AG09309 (cell line): ENCODE measurements at regions not wholly inside any gene's neighbourhood (a gene's known extent, or its start where the extent isn't known, plus 50 kb on each side); places are given as distances from the start of the nearest gene placed in this dataset.

Experiments
- DNase-seq: peaks from one replicate; pipeline ENCODE4 v3.0.0-alpha.2; 2010; ENCODE audit warnings: low read depth
- H3K4me3 ChIP-seq: 2 replicates; pipeline ENCODE4 v1.5.1; 2011; ENCODE audit warnings: mild to moderate bottlenecking, low read depth, low read length, moderate library complexity; ENCODE audit not compliant: control insufficient read depth
- CTCF ChIP-seq: IDR thresholded peaks from 2 replicates; pipeline ENCODE4 v1.5.1; 2011; ENCODE audit warnings: mild to moderate bottlenecking, low read depth, low read length, inconsistent platforms; ENCODE audit not compliant: insufficient read depth, control insufficient read depth; ENCODE audit errors: missing control alignments

GRCh38 chr3:102810937-102811336 is 376.1 kb downstream of the ZPLD1 start:
- no peak for DNase-seq
- TF ChIP-seq CTCF: no peak
- H3K4me3 ChIP-seq: no peak overlapping the region

- TF ChIP-seq CTCF: no peak
- no peak overlapping the region for H3K4me3 ChIP-seq
- DNase-seq: no peak
Measured at GRCh38 chr3:102826636-102827035, 391.8 kb downstream of the ZPLD1 start.

- no peak for TF ChIP-seq CTCF
- no peak for DNase-seq
- no peak overlapping the region for H3K4me3 ChIP-seq
Measured at GRCh38 chr3:102827386-102827785, 392.6 kb downstream of the ZPLD1 start.

GRCh38 chr3:102830415-102830814 is 395.6 kb downstream of the ZPLD1 start:
- TF ChIP-seq CTCF: no peak
- H3K4me3 ChIP-seq: no peak overlapping the region
- DNase-seq: no peak

- DNase-seq: no peak
- H3K4me3 ChIP-seq: no peak overlapping the region
- no peak for TF ChIP-seq CTCF
Measured at GRCh38 chr3:102841866-102842265, 407.1 kb downstream of the ZPLD1 start.

GRCh38 chr3:102866845-102867244 is 432.0 kb downstream of the ZPLD1 start:
- TF ChIP-seq CTCF: no peak
- H3K4me3 ChIP-seq: no peak overlapping the region
- no peak for DNase-seq

- DNase-seq: no peak
- H3K4me3 ChIP-seq: no peak overlapping the region
- no peak for TF ChIP-seq CTCF
Measured at GRCh38 chr3:102883515-102883914, 448.7 kb downstream of the ZPLD1 start.
